ENCODE measurements at regions not wholly inside any gene's neighbourhood (a gene's known extent, or its start where the extent isn't known, plus 50 kb on each side); places are given as distances from the start of the nearest gene placed in this dataset.

GRCh38 chr1:38777464-38777957 is 82.1 kb downstream of the RRAGC start:
- Histone ChIP-seq H3K4me3 (replicated peaks; ENCODE audit: low read depth, low read length) (no peak overlapping the region), H3K27me3 (replicated peaks; ENCODE audit: control insufficient read depth, insufficient read depth, low read length) (peaks cover 5% of the 10 kb centered on the region), H3K36me3 (ENCODE audit: control insufficient read depth, insufficient read depth, low read length) (no peaks in the 10 kb centered on the region)
- no peak for TF ChIP-seq CTCF (IDR thresholded peaks at IDR 0.05; ENCODE audit: insufficient read depth, low read length, poor library complexity, severe bottlenecking)
- DNase-seq (ENCODE audit: extremely low read depth, insufficient read length): no peak

DNA sequence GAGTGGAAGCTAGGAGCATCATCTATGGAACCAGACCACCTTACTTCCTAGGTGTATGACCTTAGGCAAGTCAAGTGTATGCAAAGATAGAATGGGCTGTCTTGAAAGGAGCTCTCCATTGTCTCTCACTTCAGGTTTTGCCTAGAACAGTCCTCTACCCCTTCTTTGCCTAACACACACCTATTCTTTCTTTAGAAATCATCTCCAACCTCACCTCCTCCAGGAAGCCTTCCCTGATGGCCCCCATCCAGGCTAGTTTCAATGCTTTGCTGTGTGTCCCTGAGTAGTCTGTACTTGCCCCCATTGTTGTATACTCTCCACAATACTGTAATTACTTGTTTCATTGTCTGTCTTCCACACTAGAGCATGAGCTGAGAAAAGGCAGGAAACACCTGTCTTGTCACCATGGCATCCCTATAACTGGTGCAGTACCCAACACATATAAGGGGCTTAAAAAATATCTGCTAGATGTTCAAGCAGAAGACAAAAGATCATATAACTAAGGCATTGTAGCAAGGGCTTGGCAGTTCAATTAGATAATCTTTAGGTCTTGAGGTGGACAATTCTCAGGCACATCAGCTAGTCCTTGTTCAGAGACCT is 83.0 kb downstream of the RRAGC start:
- Histone ChIP-seq H3K36me3 (ENCODE audit: control insufficient read depth, insufficient read depth, low read length) (no peaks in the 10 kb centered on the region), H3K27me3 (replicated peaks; ENCODE audit: control insufficient read depth, insufficient read depth, low read length) (peaks cover 4% of the 10 kb centered on the region), H3K4me3 (replicated peaks; ENCODE audit: low read depth, low read length) (no peak overlapping the region)
- no peak for TF ChIP-seq CTCF (IDR thresholded peaks at IDR 0.05; ENCODE audit: insufficient read depth, low read length, poor library complexity, severe bottlenecking)
- no peak for DNase-seq (ENCODE audit: extremely low read depth, insufficient read length)

- Histone ChIP-seq H3K4me3 (replicated peaks; ENCODE audit: low read depth, low read length) (no peak overlapping the region), H3K27me3 (replicated peaks; ENCODE audit: control insufficient read depth, insufficient read depth, low read length) (peaks cover 2% of the 10 kb centered on the region), H3K36me3 (ENCODE audit: control insufficient read depth, insufficient read depth, low read length) (no peaks in the 10 kb centered on the region)
- TF ChIP-seq CTCF (IDR thresholded peaks at IDR 0.05; ENCODE audit: insufficient read depth, low read length, poor library complexity, severe bottlenecking): no peak
- DNase-seq (ENCODE audit: extremely low read depth, insufficient read length): no peak
These were observed 84.3 kb downstream of the RRAGC start for GRCh38 chr1:38775175-38775845.

DNA sequence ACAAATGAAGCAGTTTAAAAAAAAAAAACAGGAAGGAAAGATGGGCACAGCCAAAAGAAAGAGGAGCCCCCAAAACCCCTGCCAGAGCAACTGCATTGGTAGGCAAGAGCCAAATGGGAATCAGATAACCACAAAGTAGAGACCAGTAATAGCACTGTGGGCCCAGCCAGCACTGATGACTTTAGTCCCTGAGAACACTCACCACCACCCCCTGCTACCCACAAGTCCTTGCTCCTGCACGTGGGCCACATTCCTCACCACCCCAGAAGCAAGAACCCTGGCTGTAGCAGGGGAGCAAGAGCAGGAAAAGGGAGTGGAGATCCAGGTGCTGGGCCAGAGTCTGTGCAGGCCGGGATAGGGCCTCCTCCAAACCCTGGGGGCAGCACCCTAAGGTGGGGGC is 86.1 kb downstream of the RRAGC start:
- Histone ChIP-seq H3K4me3 (replicated peaks; ENCODE audit: low read depth, low read length) (no peak overlapping the region), H3K36me3 (ENCODE audit: control insufficient read depth, insufficient read depth, low read length) (no peaks in the 10 kb centered on the region), H3K27me3 (replicated peaks; ENCODE audit: control insufficient read depth, insufficient read depth, low read length) (peaks cover 2% of the 10 kb centered on the region)
- no peak for TF ChIP-seq CTCF (IDR thresholded peaks at IDR 0.05; ENCODE audit: insufficient read depth, low read length, poor library complexity, severe bottlenecking)
- DNase-seq (ENCODE audit: extremely low read depth, insufficient read length): no peak

- no peak for DNase-seq (ENCODE audit: extremely low read depth, insufficient read length)
- H3K4me3 ChIP-seq (replicated peaks; ENCODE audit: low read depth, low read length): no peak overlapping the region
- TF ChIP-seq CTCF (IDR thresholded peaks at IDR 0.05; ENCODE audit: insufficient read depth, low read length, poor library complexity, severe bottlenecking): no peak
- H3K27me3 ChIP-seq (replicated peaks; ENCODE audit: control insufficient read depth, insufficient read depth, low read length): peaks cover 2% of the 10 kb centered on the region
- no peaks in the 10 kb centered on the region for H3K36me3 ChIP-seq (ENCODE audit: control insufficient read depth, insufficient read depth, low read length)
These were observed 86.6 kb downstream of the RRAGC start for GRCh38 chr1:38772953-38773352.

Measured in GM06990 (cell line).